ENCODE measurements at regions not wholly inside any gene's neighbourhood (a gene's known extent, or its start where the extent isn't known, plus 50 kb on each side); places are given as distances from the start of the nearest gene placed in this dataset.
"Not testable (repeated sequence)": the region's sequence is repeated elsewhere in the genome, so short reads cannot be mapped to it uniquely, and the experiment has no call there.

GRCh38 chr4:28007693-28008092 is 1147.1 kb downstream of the STIM2 start:
- Mint-ChIP-seq H3K9me3 (ENCODE audit: low read depth) (peaks cover 3% of the 10 kb centered on the region), H3K4me1 (ENCODE audit: low read depth) (no peaks in the 10 kb centered on the region), H3K36me3 (no peaks in the 10 kb centered on the region), H3K27ac (no peak overlapping the region), H3K27me3 (no peaks in the 10 kb centered on the region), H3K4me3 (no peak overlapping the region)

- Mint-ChIP-seq H3K9me3 (ENCODE audit: low read depth) (peaks cover 8% of the 10 kb centered on the region), H3K4me3 (no peak overlapping the region), H3K36me3 (no peaks in the 10 kb centered on the region), H3K27me3 (no peaks in the 10 kb centered on the region), H3K4me1 (ENCODE audit: low read depth) (no peaks in the 10 kb centered on the region), H3K27ac (no peak overlapping the region)
Observed at GRCh38 chr4:28009541-28009940, 1148.9 kb downstream of the STIM2 start.

- Mint-ChIP-seq H3K27me3 (no peaks in the 10 kb centered on the region), H3K4me1 (ENCODE audit: low read depth) (no peaks in the 10 kb centered on the region), H3K9me3 (ENCODE audit: low read depth) (peaks cover 6% of the 10 kb centered on the region), H3K36me3 (no peaks in the 10 kb centered on the region), H3K4me3 (no peak overlapping the region), H3K27ac (no peak overlapping the region)
Observed at GRCh38 chr4:28010577-28011240, 1150.1 kb downstream of the STIM2 start.

GRCh38 chr4:28014469-28014868 is 1153.8 kb downstream of the STIM2 start:
- no peaks in the 10 kb centered on the region for H3K27me3 Mint-ChIP-seq
- H3K4me1 Mint-ChIP-seq (ENCODE audit: low read depth) = no peaks in the 10 kb centered on the region
- no peak overlapping the region for H3K27ac Mint-ChIP-seq
- peaks cover 5% of the 10 kb centered on the region for H3K9me3 Mint-ChIP-seq (ENCODE audit: low read depth)
- no peak overlapping the region for H3K4me3 Mint-ChIP-seq
- H3K36me3 Mint-ChIP-seq = no peaks in the 10 kb centered on the region

GRCh38 chr4:28015996-28016395 is 1155.4 kb downstream of the STIM2 start:
- Mint-ChIP-seq H3K4me1 (ENCODE audit: low read depth) (no peaks in the 10 kb centered on the region), H3K27ac (no peak overlapping the region), H3K4me3 (no peak overlapping the region), H3K9me3 (ENCODE audit: low read depth) (peaks cover 5% of the 10 kb centered on the region), H3K36me3 (no peaks in the 10 kb centered on the region), H3K27me3 (no peaks in the 10 kb centered on the region)

- H3K36me3 Mint-ChIP-seq; H3K27ac Mint-ChIP-seq; H3K4me3 Mint-ChIP-seq; H3K4me1 Mint-ChIP-seq (ENCODE audit: low read depth); H3K27me3 Mint-ChIP-seq: not testable (repeated sequence)
- peaks cover 25% of the 10 kb centered on the region for H3K9me3 Mint-ChIP-seq (ENCODE audit: low read depth)
Observed at GRCh38 chr4:28038253-28038652, 1177.6 kb downstream of the STIM2 start.

- H3K27me3 Mint-ChIP-seq = no peaks in the 10 kb centered on the region
- no peaks in the 10 kb centered on the region for H3K4me1 Mint-ChIP-seq (ENCODE audit: low read depth)
Observed at GRCh38 chr4:28062562-28062961, 1201.9 kb downstream of the STIM2 start.

GRCh38 chr4:28073860-28074555 is 1213.4 kb downstream of the STIM2 start:
- H3K9me3 Mint-ChIP-seq (ENCODE audit: low read depth) = no peaks in the 10 kb centered on the region
- H3K27ac Mint-ChIP-seq = no peak overlapping the region
- H3K27me3 Mint-ChIP-seq = no peaks in the 10 kb centered on the region
- no peaks in the 10 kb centered on the region for H3K4me1 Mint-ChIP-seq (ENCODE audit: low read depth)
- H3K4me3 Mint-ChIP-seq = no peak overlapping the region
- no peaks in the 10 kb centered on the region for H3K36me3 Mint-ChIP-seq

More at GRCh38 chr4:28062562-28062961, 1201.9 kb downstream of the STIM2 start:
- peaks cover 5% of the 10 kb centered on the region for H3K9me3 Mint-ChIP-seq (ENCODE audit: low read depth)
- H3K27ac Mint-ChIP-seq = no peak overlapping the region
- H3K4me3 Mint-ChIP-seq = no peak overlapping the region
- no peaks in the 10 kb centered on the region for H3K36me3 Mint-ChIP-seq

- H3K4me1 Mint-ChIP-seq (ENCODE audit: low read depth) = no peaks in the 10 kb centered on the region
- H3K27me3 Mint-ChIP-seq = no peaks in the 10 kb centered on the region
- no peaks in the 10 kb centered on the region for H3K36me3 Mint-ChIP-seq
- H3K9me3 Mint-ChIP-seq (ENCODE audit: low read depth) = no peaks in the 10 kb centered on the region
- no peak overlapping the region for H3K27ac Mint-ChIP-seq
- H3K4me3 Mint-ChIP-seq = no peak overlapping the region
Observed at GRCh38 chr4:28075401-28075956, 1214.8 kb downstream of the STIM2 start.

GRCh38 chr4:28077203-28077602 is 1216.6 kb downstream of the STIM2 start:
- not testable (repeated sequence) for H3K36me3 Mint-ChIP-seq, H3K4me3 Mint-ChIP-seq, H3K27me3 Mint-ChIP-seq

GRCh38 chr4:28082686-28083390 is 1222.2 kb downstream of the STIM2 start:
- H3K4me1 Mint-ChIP-seq (ENCODE audit: low read depth) = no peaks in the 10 kb centered on the region
- H3K9me3 Mint-ChIP-seq (ENCODE audit: low read depth) = peaks cover 15% of the 10 kb centered on the region
- no peaks in the 10 kb centered on the region for H3K27me3 Mint-ChIP-seq
- no peaks in the 10 kb centered on the region for H3K36me3 Mint-ChIP-seq
- H3K4me3 Mint-ChIP-seq = no peak overlapping the region
- H3K27ac Mint-ChIP-seq = no peak overlapping the region

More at GRCh38 chr4:28077203-28077602, 1216.6 kb downstream of the STIM2 start:
- not testable (repeated sequence) for H3K4me1 Mint-ChIP-seq (ENCODE audit: low read depth); H3K9me3 Mint-ChIP-seq (ENCODE audit: low read depth); H3K27ac Mint-ChIP-seq

GRCh38 chr4:28092610-28093009 is 1232.0 kb downstream of the STIM2 start:
- H3K4me1 Mint-ChIP-seq (ENCODE audit: low read depth) = no peaks in the 10 kb centered on the region
- H3K27ac Mint-ChIP-seq = no peak overlapping the region
- H3K27me3 Mint-ChIP-seq = no peaks in the 10 kb centered on the region
- H3K36me3 Mint-ChIP-seq = no peaks in the 10 kb centered on the region
- H3K4me3 Mint-ChIP-seq = no peak overlapping the region
- H3K9me3 Mint-ChIP-seq (ENCODE audit: low read depth) = peaks cover 12% of the 10 kb centered on the region

- H3K27me3 Mint-ChIP-seq = no peaks in the 10 kb centered on the region
- peaks cover 12% of the 10 kb centered on the region for H3K9me3 Mint-ChIP-seq (ENCODE audit: low read depth)
- H3K36me3 Mint-ChIP-seq = no peaks in the 10 kb centered on the region
- no peak overlapping the region for H3K27ac Mint-ChIP-seq
- no peak overlapping the region for H3K4me3 Mint-ChIP-seq
- no peaks in the 10 kb centered on the region for H3K4me1 Mint-ChIP-seq (ENCODE audit: low read depth)
Observed at GRCh38 chr4:28093071-28093470, 1232.4 kb downstream of the STIM2 start.

GRCh38 chr4:28101583-28101982 is 1240.9 kb downstream of the STIM2 start:
- H3K4me3 Mint-ChIP-seq = no peak overlapping the region
- H3K4me1 Mint-ChIP-seq (ENCODE audit: low read depth) = no peaks in the 10 kb centered on the region
- no peaks in the 10 kb centered on the region for H3K9me3 Mint-ChIP-seq (ENCODE audit: low read depth)
- H3K36me3 Mint-ChIP-seq = no peaks in the 10 kb centered on the region
- H3K27ac Mint-ChIP-seq = no peak overlapping the region
- no peaks in the 10 kb centered on the region for H3K27me3 Mint-ChIP-seq

GRCh38 chr4:28105271-28105859 is 1244.7 kb downstream of the STIM2 start:
- H3K27me3 Mint-ChIP-seq = no peaks in the 10 kb centered on the region
- H3K36me3 Mint-ChIP-seq = no peaks in the 10 kb centered on the region
- H3K9me3 Mint-ChIP-seq (ENCODE audit: low read depth) = no peaks in the 10 kb centered on the region
- H3K4me3 Mint-ChIP-seq = no peak overlapping the region
- no peaks in the 10 kb centered on the region for H3K4me1 Mint-ChIP-seq (ENCODE audit: low read depth)
- H3K27ac Mint-ChIP-seq = no peak overlapping the region
